ENCODE measurements at regions not wholly inside any gene's neighbourhood (a gene's known extent, or its start where the extent isn't known, plus 50 kb on each side); places are given as distances from the start of the nearest gene placed in this dataset.
"Not testable (repeated sequence)": the region's sequence is repeated elsewhere in the genome, so short reads cannot be mapped to it uniquely, and the experiment has no call there.

GRCh38 chr5:160496334-160496733 lies 74.7 kb downstream of the PTTG1 start:
- Histone ChIP-seq H3K36me3 (no peaks in the 10 kb centered on the region), H3K27me3 (no peaks in the 10 kb centered on the region), H3K9me3 (no peaks in the 10 kb centered on the region), H3K4me3 (no peak overlapping the region), H3K4me1 (no peaks in the 10 kb centered on the region), H3K27ac (no peak overlapping the region)
- DNase-seq = no peak
- no peak for TF ChIP-seq CTCF (IDR thresholded peaks at IDR 0.05)
- TF ChIP-seq POLR2A (IDR thresholded peaks at IDR 0.05) = no peak

GRCh38 chr5:160496784-160497183 lies 75.1 kb downstream of the PTTG1 start:
- Histone ChIP-seq H3K27ac (no peak overlapping the region), H3K36me3 (no peaks in the 10 kb centered on the region), H3K27me3 (no peaks in the 10 kb centered on the region), H3K9me3 (no peaks in the 10 kb centered on the region), H3K4me3 (no peak overlapping the region), H3K4me1 (no peaks in the 10 kb centered on the region)
- TF ChIP-seq POLR2A (IDR thresholded peaks at IDR 0.05) (no peak), CTCF (IDR thresholded peaks at IDR 0.05) (no peak)
- no peak for DNase-seq

- no peak overlapping the region for H3K4me3 ChIP-seq
- H3K27me3 ChIP-seq = no peaks in the 10 kb centered on the region
- H3K9me3 ChIP-seq = no peaks in the 10 kb centered on the region
- H3K4me1 ChIP-seq = no peaks in the 10 kb centered on the region
- H3K36me3 ChIP-seq = no peaks in the 10 kb centered on the region
- no peak overlapping the region for H3K27ac ChIP-seq
- DNase-seq = no peak
- TF ChIP-seq CTCF (IDR thresholded peaks at IDR 0.05) = no peak
- no peak for TF ChIP-seq POLR2A (IDR thresholded peaks at IDR 0.05)
Measured at GRCh38 chr5:160497878-160498277, 76.2 kb downstream of the PTTG1 start.

GRCh38 chr5:160498441-160499043 lies 76.9 kb downstream of the PTTG1 start:
- H3K4me1 ChIP-seq, DNase-seq, H3K27ac ChIP-seq: not testable (repeated sequence)

GRCh38 chr5:160500786-160501779 lies 79.4 kb downstream of the PTTG1 start:
- Histone ChIP-seq H3K36me3 (no peaks in the 10 kb centered on the region), H3K4me3 (no peak overlapping the region), H3K27me3 (no peaks in the 10 kb centered on the region), H3K9me3 (no peaks in the 10 kb centered on the region), H3K27ac (no peak overlapping the region), H3K4me1 (no peaks in the 10 kb centered on the region)
- no peak for DNase-seq
- TF ChIP-seq POLR2A (IDR thresholded peaks at IDR 0.05) (no peak), CTCF (IDR thresholded peaks at IDR 0.05) (no peak)

More at GRCh38 chr5:160498441-160499043, 76.9 kb downstream of the PTTG1 start:
- not testable (repeated sequence) for H3K9me3 ChIP-seq, H3K36me3 ChIP-seq, H3K4me3 ChIP-seq, H3K27me3 ChIP-seq

- Histone ChIP-seq H3K27me3 (no peaks in the 10 kb centered on the region), H3K36me3 (no peaks in the 10 kb centered on the region), H3K4me1 (no peaks in the 10 kb centered on the region), H3K9me3 (no peaks in the 10 kb centered on the region), H3K4me3 (no peak overlapping the region), H3K27ac (no peak overlapping the region)
- TF ChIP-seq POLR2A (IDR thresholded peaks at IDR 0.05) (no peak), CTCF (IDR thresholded peaks at IDR 0.05) (no peak)
- DNase-seq = no peak
Measured at GRCh38 chr5:160504906-160505305, 83.3 kb downstream of the PTTG1 start.

Data from Peyer's patch (tissue), 4 donors.